RWPE2 (cell line): ENCODE measurements at regions not wholly inside any gene's neighbourhood (a gene's known extent, or its start where the extent isn't known, plus 50 kb on each side); places are given as distances from the start of the nearest gene placed in this dataset.
A peak's percentile ranks its signal among the peaks of the same experiment; 100 is the strongest.

Experiments used
- ATAC-seq: fragments of 200-7000 bp; cut with Tn5 transposase; 3 replicates; pipeline ENCODE4 v1.9.1; 2021; ENCODE audit warnings: low read depth
- DNase-seq: peaks from one replicate; pipeline ENCODE4 v3.0.0-alpha.2; 2020; ENCODE audit warnings: low spot score
- H3K27ac ChIP-seq: fragments of 450-650 bp; 2 replicates; pipeline ENCODE4 v1.5.1; 2017; ENCODE audit warnings: mild to moderate bottlenecking; ENCODE audit not compliant: poor library complexity, severe bottlenecking
- H3K27me3 ChIP-seq: fragments of 250-450 bp; sonication (Bioruptor Pico); 2 replicates; pipeline ENCODE4 v1.5.1; 2021; ENCODE audit warnings: mild to moderate bottlenecking, moderate library complexity; ENCODE audit not compliant: insufficient read depth, poor library complexity, severe bottlenecking
- H3K36me3 ChIP-seq: fragments of 250-450 bp; sonication (Bioruptor Pico); 2 replicates; pipeline ENCODE4 v1.5.1; 2020; ENCODE audit warnings: low read depth, mild to moderate bottlenecking, moderate library complexity
- H3K4me1 ChIP-seq: fragments of 250-450 bp; sonication (Bioruptor Pico); 2 replicates; pipeline ENCODE4 v1.5.1; 2021; ENCODE audit warnings: mild to moderate bottlenecking, moderate library complexity; ENCODE audit not compliant: insufficient read depth, poor library complexity, severe bottlenecking
- H3K4me3 ChIP-seq: fragments of 250-450 bp; sonication (Bioruptor Pico); 2 replicates; pipeline ENCODE4 v1.5.1; 2021; ENCODE audit warnings: mild to moderate bottlenecking, moderate library complexity; ENCODE audit not compliant: severe bottlenecking
- H3K9me3 ChIP-seq: fragments of 250-450 bp; sonication (Bioruptor Pico); 2 replicates; pipeline ENCODE4 v1.5.1; 2021; ENCODE audit warnings: mild to moderate bottlenecking, moderate library complexity; ENCODE audit not compliant: severe bottlenecking
- TF ChIP-seq, protein P1 (sequence below): fragments of 450-650 bp; IDR thresholded peaks from one replicate; pipeline ENCODE4 v1.5.1; 2017; ENCODE audit warnings: mild to moderate bottlenecking, moderate library complexity; ENCODE audit not compliant: poor library complexity, severe bottlenecking

DNA sequence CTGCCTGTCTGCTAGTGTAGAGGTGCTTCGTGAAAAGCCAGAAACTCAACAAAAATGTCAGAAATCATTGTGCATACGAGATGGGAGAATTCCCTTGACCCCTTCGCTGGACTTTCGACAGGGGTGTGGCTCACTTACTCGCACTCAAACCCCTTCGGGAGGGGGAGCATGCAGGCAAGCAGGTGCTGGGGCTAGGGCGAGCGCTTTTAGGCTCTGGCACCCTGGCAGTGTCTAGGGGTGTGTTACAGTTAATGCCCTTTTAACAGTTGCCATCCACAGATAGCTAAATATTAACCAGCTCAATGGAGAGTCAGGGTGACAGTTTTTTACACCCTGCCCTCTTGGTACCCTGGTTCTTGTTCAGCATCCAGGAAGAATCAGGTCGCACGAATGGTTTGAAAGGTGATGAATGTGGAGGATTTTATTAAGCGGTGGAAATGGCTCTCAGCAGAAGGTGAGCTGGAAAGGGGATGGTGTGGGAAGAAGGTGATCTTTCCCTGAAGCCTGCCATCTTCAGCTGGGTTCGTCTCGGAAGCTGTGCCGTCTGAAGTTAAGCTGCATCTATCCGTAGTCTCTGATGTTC, 59.6 kb upstream of the SHANK2 start:
- no peaks in the 10 kb centered on the region for H3K4me1 ChIP-seq
- H3K27ac ChIP-seq = no peak overlapping the region
- TF ChIP-seq, protein P1, sequence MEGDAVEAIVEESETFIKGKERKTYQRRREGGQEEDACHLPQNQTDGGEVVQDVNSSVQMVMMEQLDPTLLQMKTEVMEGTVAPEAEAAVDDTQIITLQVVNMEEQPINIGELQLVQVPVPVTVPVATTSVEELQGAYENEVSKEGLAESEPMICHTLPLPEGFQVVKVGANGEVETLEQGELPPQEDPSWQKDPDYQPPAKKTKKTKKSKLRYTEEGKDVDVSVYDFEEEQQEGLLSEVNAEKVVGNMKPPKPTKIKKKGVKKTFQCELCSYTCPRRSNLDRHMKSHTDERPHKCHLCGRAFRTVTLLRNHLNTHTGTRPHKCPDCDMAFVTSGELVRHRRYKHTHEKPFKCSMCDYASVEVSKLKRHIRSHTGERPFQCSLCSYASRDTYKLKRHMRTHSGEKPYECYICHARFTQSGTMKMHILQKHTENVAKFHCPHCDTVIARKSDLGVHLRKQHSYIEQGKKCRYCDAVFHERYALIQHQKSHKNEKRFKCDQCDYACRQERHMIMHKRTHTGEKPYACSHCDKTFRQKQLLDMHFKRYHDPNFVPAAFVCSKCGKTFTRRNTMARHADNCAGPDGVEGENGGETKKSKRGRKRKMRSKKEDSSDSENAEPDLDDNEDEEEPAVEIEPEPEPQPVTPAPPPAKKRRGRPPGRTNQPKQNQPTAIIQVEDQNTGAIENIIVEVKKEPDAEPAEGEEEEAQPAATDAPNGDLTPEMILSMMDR = no peak
- no peak for ATAC-seq
- no peaks in the 10 kb centered on the region for H3K36me3 ChIP-seq
- no peaks in the 10 kb centered on the region for H3K9me3 ChIP-seq
- H3K27me3 ChIP-seq = no peaks in the 10 kb centered on the region
- no peak overlapping the region for H3K4me3 ChIP-seq
- peak; percentile 19 for DNase-seq

DNA sequence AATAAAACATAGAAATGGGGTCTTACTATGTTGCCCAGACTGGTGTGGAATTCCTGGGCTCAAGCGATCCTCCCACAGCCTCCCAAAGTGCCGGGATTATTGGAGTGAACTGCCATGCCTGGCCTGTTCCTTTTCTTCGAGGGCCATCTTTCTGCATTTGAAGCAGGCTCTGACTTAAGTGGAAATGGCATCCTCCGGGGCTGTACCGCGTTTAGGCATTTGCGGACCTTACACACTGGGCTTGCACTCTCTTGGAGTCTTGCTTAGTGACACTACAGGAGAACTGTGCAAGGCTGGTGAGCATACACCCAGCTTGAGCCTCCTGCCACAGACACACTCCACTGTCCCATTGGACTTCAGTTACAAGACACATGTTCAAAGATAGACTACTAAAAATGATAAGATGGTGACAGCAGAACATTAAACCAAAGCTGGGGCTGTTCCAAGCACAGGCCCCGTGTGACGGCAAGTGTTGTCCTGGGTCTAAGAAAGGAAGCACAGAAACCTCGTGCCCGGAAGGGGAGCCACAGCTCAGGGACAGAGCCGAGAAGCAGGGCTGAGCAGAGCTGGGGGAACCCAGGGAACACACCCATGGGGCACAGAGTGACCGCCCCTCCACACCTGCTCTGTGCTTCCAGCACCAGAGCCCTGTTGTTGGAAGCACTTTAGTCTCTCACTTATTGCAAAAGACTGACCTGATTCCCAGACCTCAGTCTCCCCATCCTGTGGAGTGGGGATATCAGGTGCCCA, 59.0 kb upstream of the SHANK2 start:
- peak; percentile 26 for DNase-seq
- no peak overlapping the region for H3K4me3 ChIP-seq
- no peak overlapping the region for H3K27ac ChIP-seq
- TF ChIP-seq, protein P1 = no peak
- H3K27me3 ChIP-seq = no peaks in the 10 kb centered on the region
- H3K9me3 ChIP-seq = no peaks in the 10 kb centered on the region
- H3K4me1 ChIP-seq = no peaks in the 10 kb centered on the region
- ATAC-seq = no peak
- no peaks in the 10 kb centered on the region for H3K36me3 ChIP-seq

DNA sequence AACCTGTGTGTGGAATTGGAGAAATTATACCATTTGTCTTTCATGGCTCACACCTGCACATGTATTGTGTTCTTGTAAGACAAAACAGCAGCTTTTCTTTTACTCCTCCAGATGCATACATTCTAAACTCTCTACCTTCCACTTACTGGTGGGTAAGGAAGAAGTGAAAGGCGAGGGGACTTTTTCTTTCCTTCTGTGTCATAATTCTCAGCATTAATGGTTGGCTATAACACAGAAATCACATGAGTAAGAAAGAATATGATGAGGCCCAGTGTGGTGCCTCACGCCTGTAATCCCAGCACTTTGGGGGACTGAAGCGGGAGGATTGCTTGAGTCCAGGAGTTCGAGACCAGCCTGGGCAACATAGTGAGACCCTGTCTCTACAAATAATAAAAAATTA, 57.8 kb upstream of the SHANK2 start:
- H3K4me1 ChIP-seq = no peaks in the 10 kb centered on the region
- H3K9me3 ChIP-seq = no peaks in the 10 kb centered on the region
- ATAC-seq (no peak), DNase-seq (no peak)
- no peaks in the 10 kb centered on the region for H3K27me3 ChIP-seq
- no peak overlapping the region for H3K27ac ChIP-seq
- TF ChIP-seq, protein P1 = no peak
- no peak overlapping the region for H3K4me3 ChIP-seq
- no peaks in the 10 kb centered on the region for H3K36me3 ChIP-seq

DNA sequence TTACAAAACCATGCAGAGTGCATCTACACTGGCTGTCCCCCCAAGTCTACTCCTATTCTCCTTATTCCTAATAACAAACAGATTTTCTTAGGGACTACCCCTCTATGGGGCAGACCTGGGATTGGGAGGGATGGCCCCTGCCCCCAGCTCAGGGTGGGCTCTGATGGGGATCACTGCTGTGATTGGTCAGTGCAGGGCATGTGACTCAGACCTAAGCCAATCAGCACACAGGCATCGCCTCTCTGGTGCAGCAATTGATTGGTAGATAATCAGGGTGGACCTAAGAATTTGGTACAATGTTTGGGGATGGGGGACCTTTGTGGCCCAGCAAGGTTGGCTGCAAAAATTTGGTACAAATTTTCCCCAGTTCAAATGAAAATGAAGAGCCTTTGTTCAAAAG, 57.2 kb upstream of the SHANK2 start:
- Histone ChIP-seq H3K27me3 (no peaks in the 10 kb centered on the region), H3K36me3 (no peaks in the 10 kb centered on the region), H3K4me3 (no peak overlapping the region), H3K4me1 (no peaks in the 10 kb centered on the region), H3K27ac (no peak overlapping the region), H3K9me3 (no peaks in the 10 kb centered on the region)
- TF ChIP-seq, protein P1 = no peak
- DNase-seq (peak; percentile 3), ATAC-seq (no peak)

DNA sequence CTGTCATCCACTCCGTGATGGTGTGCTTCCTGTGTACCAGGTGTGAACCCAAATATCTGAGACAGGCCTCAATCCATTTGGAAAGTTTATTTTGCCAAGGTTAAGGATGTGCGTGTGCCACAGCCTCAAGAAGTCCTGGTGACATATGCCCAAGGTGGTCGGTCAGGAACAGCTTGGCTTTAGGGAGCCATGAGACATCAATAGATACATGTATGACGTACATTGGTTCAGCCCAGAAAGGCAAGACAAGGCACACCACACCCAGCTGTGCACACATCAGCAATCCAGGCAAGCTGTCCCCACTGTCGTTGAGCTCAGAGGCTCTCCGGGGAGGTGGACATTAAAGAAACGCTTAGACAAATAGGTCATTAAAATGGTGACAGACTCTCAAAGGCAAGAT, 56.8 kb upstream of the SHANK2 start:
- TF ChIP-seq, protein P1 = no peak
- H3K36me3 ChIP-seq = no peaks in the 10 kb centered on the region
- no peaks in the 10 kb centered on the region for H3K4me1 ChIP-seq
- H3K9me3 ChIP-seq = no peaks in the 10 kb centered on the region
- H3K4me3 ChIP-seq = no peak overlapping the region
- peak; percentile 7 for DNase-seq
- no peak overlapping the region for H3K27ac ChIP-seq
- no peaks in the 10 kb centered on the region for H3K27me3 ChIP-seq
- no peak for ATAC-seq
